CD4-positive, alpha-beta T cell (primary cell): ENCODE measurements at regions not wholly inside any gene's neighbourhood (a gene's known extent, or its start where the extent isn't known, plus 50 kb on each side); places are given as distances from the start of the nearest gene placed in this dataset.

Experiments used
- ATAC-seq: fragments of 200-7000 bp; cut with Tn5 transposase; one replicate; pipeline ENCODE4 v1.10.0; 2022; ENCODE audit warnings: mild to moderate bottlenecking; ENCODE audit not compliant: poor library complexity
- CTCF ChIA-PET: fragments of 350-600 bp; sonication (Branson Sonifier 250); formaldehyde crosslinking; loops from one replicate; lab custom pipeline; 2021; ENCODE audit warnings: antibody characterized with exemption, inconsistent platforms; lab: Charles Lee
- POLR2A ChIA-PET: fragments of 350-600 bp; sonication (Branson Sonifier 250); formaldehyde crosslinking; loops from one replicate; lab custom pipeline; 2021; ENCODE audit warnings: antibody characterized with exemption, inconsistent platforms; lab: Charles Lee
- DNase-seq, 14 experiments: peaks; one replicate each; pipeline ENCODE4 v3.0.0-alpha.2; 2013 to 2020; ENCODE audit warnings: mixed read lengths in 2 of 14
- H3K27ac ChIP-seq, 2 donors: one replicate each; pipeline versions ENCODE4 v1.5.1 to v1.7.0; 2013; ENCODE audit warnings: low read length in 2 of 2, low read depth in 1 of 2, mild to moderate bottlenecking in 1 of 2
- H3K27me3 ChIP-seq, 2 experiments: 1 replicate in 1 of 2; 2 replicates in 1 of 2; pipeline versions ENCODE4 v1.6.1 to v1.7.0; 2013; ENCODE audit warnings: low read length in 2 of 2, control low read depth in 1 of 2, mild to moderate bottlenecking in 1 of 2, moderate library complexity in 1 of 2; ENCODE audit not compliant: insufficient read depth in 2 of 2, control insufficient read depth in 1 of 2
- H3K36me3 ChIP-seq: one replicate; pipeline ENCODE4 v1.6.1; 2013; ENCODE audit warnings: low read length, control low read depth; ENCODE audit not compliant: insufficient read depth
- H3K4me1 ChIP-seq: one replicate; pipeline ENCODE4 v1.6.1; 2013; ENCODE audit warnings: low read length, control low read depth; ENCODE audit not compliant: insufficient read depth
- H3K4me3 ChIP-seq: one replicate; pipeline ENCODE4 v1.5.1; 2013; ENCODE audit warnings: mild to moderate bottlenecking, low read length, moderate library complexity
- H3K9me3 ChIP-seq, 2 experiments: 1 replicate in 1 of 2; 2 replicates in 1 of 2; pipeline versions ENCODE4 v1.6.1 to v1.7.0; 2013; ENCODE audit warnings: low read length in 2 of 2, mild to moderate bottlenecking in 2 of 2, control low read depth in 1 of 2, moderate library complexity in 1 of 2; ENCODE audit not compliant: control insufficient read depth in 1 of 2, insufficient read depth in 1 of 2
- H3K27ac Mint-ChIP-seq: one replicate; pipeline ENCODE4 v1.8.0; 2020; ENCODE audit warnings: mixed read lengths
- H3K27me3 Mint-ChIP-seq: one replicate; pipeline ENCODE4 v1.8.0; 2021; ENCODE audit warnings: mixed read lengths
- H3K36me3 Mint-ChIP-seq: one replicate; pipeline ENCODE4 v1.8.0; 2021; ENCODE audit warnings: low read depth, mixed read lengths
- H3K4me1 Mint-ChIP-seq: one replicate; pipeline ENCODE4 v1.8.0; 2021; ENCODE audit warnings: low read depth, mixed read lengths
- H3K4me3 Mint-ChIP-seq: one replicate; pipeline ENCODE4 v1.8.0; 2020; ENCODE audit warnings: mild to moderate bottlenecking, mixed read lengths
- H3K9me3 Mint-ChIP-seq: one replicate; pipeline ENCODE4 v1.8.0; 2020; ENCODE audit warnings: mixed read lengths
- intact Hi-C, 2 experiments: fragments of 100-400 bp; cut with DNase I in 1 of 2; cut with micrococcal nuclease in 1 of 2; formaldehyde crosslinking; loops; one replicate each; pipeline versions ENCODE4 v1.15.1 to v1.9.0; 2023 to 2025; cut with DNase I, micrococcal nuclease
- TF ChIP-seq, protein P1 (sequence below): fragments of 200-600 bp; IDR thresholded peaks from one replicate; pipeline ENCODE4 v1.8.0; 2022; ENCODE audit warnings: antibody characterized with exemption, mild to moderate bottlenecking

GRCh38 chr12:115385141-115385540, 701.2 kb upstream of the TBX3 start:
- H3K4me1 ChIP-seq: no peaks in the 10 kb centered on the region

GRCh38 chr12:115384391-115384790, 700.4 kb upstream of the TBX3 start:
- DNase-seq (no peak), ATAC-seq (no peak)
- Histone ChIP-seq H3K4me3 (no peak overlapping the region), H3K36me3 (no peaks in the 10 kb centered on the region), H3K27me3 (no peaks in the 10 kb centered on the region), H3K4me1 (no peaks in the 10 kb centered on the region), H3K9me3 (peaks cover 0 to 3% of the 10 kb centered on the region in 2 experiments), H3K27ac (no peak overlapping the region)
- no peak overlapping the region for H3K4me3 Mint-ChIP-seq
- intact Hi-C loops: no loop called here
- POLR2A ChIA-PET: no interaction called here
- no peaks in the 10 kb centered on the region for H3K9me3 Mint-ChIP-seq
- peaks cover 5% of the 10 kb centered on the region for H3K27me3 Mint-ChIP-seq
- no peaks in the 10 kb centered on the region for H3K36me3 Mint-ChIP-seq
- H3K27ac Mint-ChIP-seq: no peak overlapping the region
- no peaks in the 10 kb centered on the region for H3K4me1 Mint-ChIP-seq
- CTCF ChIA-PET: no interaction called here
- TF ChIP-seq, protein P1, sequence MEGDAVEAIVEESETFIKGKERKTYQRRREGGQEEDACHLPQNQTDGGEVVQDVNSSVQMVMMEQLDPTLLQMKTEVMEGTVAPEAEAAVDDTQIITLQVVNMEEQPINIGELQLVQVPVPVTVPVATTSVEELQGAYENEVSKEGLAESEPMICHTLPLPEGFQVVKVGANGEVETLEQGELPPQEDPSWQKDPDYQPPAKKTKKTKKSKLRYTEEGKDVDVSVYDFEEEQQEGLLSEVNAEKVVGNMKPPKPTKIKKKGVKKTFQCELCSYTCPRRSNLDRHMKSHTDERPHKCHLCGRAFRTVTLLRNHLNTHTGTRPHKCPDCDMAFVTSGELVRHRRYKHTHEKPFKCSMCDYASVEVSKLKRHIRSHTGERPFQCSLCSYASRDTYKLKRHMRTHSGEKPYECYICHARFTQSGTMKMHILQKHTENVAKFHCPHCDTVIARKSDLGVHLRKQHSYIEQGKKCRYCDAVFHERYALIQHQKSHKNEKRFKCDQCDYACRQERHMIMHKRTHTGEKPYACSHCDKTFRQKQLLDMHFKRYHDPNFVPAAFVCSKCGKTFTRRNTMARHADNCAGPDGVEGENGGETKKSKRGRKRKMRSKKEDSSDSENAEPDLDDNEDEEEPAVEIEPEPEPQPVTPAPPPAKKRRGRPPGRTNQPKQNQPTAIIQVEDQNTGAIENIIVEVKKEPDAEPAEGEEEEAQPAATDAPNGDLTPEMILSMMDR: no peak

More at GRCh38 chr12:115385141-115385540, 701.2 kb upstream of the TBX3 start:
- POLR2A ChIA-PET: no interaction called here
- no peak for DNase-seq
- H3K27me3 Mint-ChIP-seq: peaks cover 5% of the 10 kb centered on the region
- TF ChIP-seq, protein P1: no peak
- no peak for ATAC-seq
- H3K27ac Mint-ChIP-seq: no peak overlapping the region
- H3K4me3 Mint-ChIP-seq: no peak overlapping the region
- no peaks in the 10 kb centered on the region for H3K4me1 Mint-ChIP-seq
- H3K36me3 Mint-ChIP-seq: no peaks in the 10 kb centered on the region
- no peaks in the 10 kb centered on the region for H3K36me3 ChIP-seq
- H3K9me3 ChIP-seq: peaks cover 0 to 3% of the 10 kb centered on the region in 2 experiments
- peaks cover 3% of the 10 kb centered on the region for H3K9me3 Mint-ChIP-seq
- intact Hi-C loops: no loop called here
- H3K27ac ChIP-seq: no peak overlapping the region
- no peak overlapping the region for H3K4me3 ChIP-seq
- CTCF ChIA-PET: no interaction called here
- H3K27me3 ChIP-seq: no peaks in the 10 kb centered on the region

GRCh38 chr12:115383668-115384067, 699.7 kb upstream of the TBX3 start:
- ATAC-seq (no peak), DNase-seq (no peak)
- TF ChIP-seq, protein P1: no peak
- ChIA-PET POLR2A (no interaction called here), CTCF (no interaction called here)
- no peak overlapping the region for H3K27ac Mint-ChIP-seq
- H3K4me3 ChIP-seq: no peak overlapping the region
- H3K9me3 ChIP-seq: peaks cover 0 to 3% of the 10 kb centered on the region in 2 experiments
- H3K27me3 Mint-ChIP-seq: peaks cover 5% of the 10 kb centered on the region
- H3K4me1 ChIP-seq: no peaks in the 10 kb centered on the region
- H3K36me3 Mint-ChIP-seq: no peaks in the 10 kb centered on the region
- H3K27ac ChIP-seq: no peak overlapping the region
- H3K9me3 Mint-ChIP-seq: no peaks in the 10 kb centered on the region
- no peaks in the 10 kb centered on the region for H3K36me3 ChIP-seq
- H3K27me3 ChIP-seq: no peaks in the 10 kb centered on the region
- no peaks in the 10 kb centered on the region for H3K4me1 Mint-ChIP-seq
- H3K4me3 Mint-ChIP-seq: no peak overlapping the region
- intact Hi-C loops: no loop called here
